HCT116 (cell line): ENCODE measurements at regions not wholly inside any gene's neighbourhood (a gene's known extent, or its start where the extent isn't known, plus 50 kb on each side); places are given as distances from the start of the nearest gene placed in this dataset.

Experiments used
- ATAC-seq: fragments of 200-7000 bp; cut with Tn5 transposase; 2 replicates; pipeline ENCODE4 v1.9.1; 2020; ENCODE audit warnings: mild to moderate bottlenecking, moderate library complexity
- BruUV-seq: library from RNA; stranded (reverse); fragments of 400-500 nt; replicated peaks from 2 replicates; lab custom pipeline; 2021; lab: Mats Ljungman, UMichigan
- CTCF ChIA-PET: fragments of 300-600 bp; sonication (Branson Sonifier 250); formaldehyde crosslinking; loops from one replicate; lab custom pipeline; 2021; ENCODE audit warnings: antibody characterized with exemption; lab: Charles Lee
- POLR2A ChIA-PET: fragments of 300-600, 350-600 bp; sonication (Branson Sonifier 250); formaldehyde crosslinking; loops from one replicate; lab custom pipeline; 2021; ENCODE audit warnings: antibody characterized with exemption; lab: Charles Lee
- RAD21 ChIA-PET, 2 experiments: fragments of 300-600 bp; sonication (Branson Sonifier 250); formaldehyde crosslinking; loops; one replicate each; lab custom pipeline; 2023; ENCODE audit warnings: low total read pairs in 2 of 2; ENCODE audit not compliant: uncharacterized antibody in 2 of 2, unreplicated experiment in 2 of 2, low non-redundant PET in 1 of 2; lab: Charles Lee
- DNase-seq: peaks from one replicate; pipeline ENCODE4 v3.0.0-alpha.2; 2010; ENCODE audit warnings: low read depth, low spot score
- H2AFZ ChIP-seq: fragments of 200-600 bp; shearing (Covaris generic), sonication (generic); 2 replicates; pipeline ENCODE4 v1.6.1; 2017; ENCODE audit warnings: low read depth, mixed run types, mixed read lengths, antibody characterized with exemption, low read length; ENCODE audit not compliant: poor library complexity, severe bottlenecking
- H3K27ac ChIP-seq: 2 replicates; pipeline ENCODE4 v1.5.1; 2012; ENCODE audit warnings: low read depth, low read length
- H3K27me3 ChIP-seq: fragments of 200-600 bp; sonication (generic); 2 replicates; pipeline ENCODE4 v1.6.1; 2016; ENCODE audit warnings: mixed run types, low read length, mixed read lengths; ENCODE audit not compliant: insufficient read depth
- H3K36me3 ChIP-seq, 2 experiments: fragments of 200-500 bp in 1 of 2; fragments of 200-600 bp in 1 of 2; sonication (Bioruptor generic) in 1 of 2; sonication (generic) in 1 of 2; 2 replicates each; pipeline versions ENCODE4 v1.5.1 to v1.6.1; 2014 to 2016; ENCODE audit warnings: low read length in 2 of 2, inconsistent platforms in 1 of 2, mixed read lengths in 1 of 2, mixed run types in 1 of 2; ENCODE audit not compliant: insufficient read depth in 2 of 2, control insufficient read depth in 1 of 2
- H3K4me1 ChIP-seq, 2 experiments: fragments of 200-600 bp in 1 of 2; sonication (generic) in 1 of 2; 2 replicates each; pipeline versions ENCODE4 v1.5.1 to v1.6.1; 2012 to 2017; ENCODE audit warnings: low read length in 2 of 2, inconsistent platforms in 1 of 2, mild to moderate bottlenecking in 1 of 2, mixed read lengths in 1 of 2, mixed run types in 1 of 2, moderate library complexity in 1 of 2; ENCODE audit not compliant: insufficient read depth in 2 of 2, control insufficient read depth in 1 of 2
- H3K4me2 ChIP-seq: fragments of 200-600 bp; sonication (generic); 2 replicates; pipeline ENCODE4 v1.6.1; 2017; ENCODE audit warnings: mixed run types, low read length, mixed read lengths
- H3K4me3 ChIP-seq, 2 experiments: fragments of 200-600 bp in 1 of 2; sonication (generic) in 1 of 2; replicated peaks in 1 of 2; 2 replicates each; pipeline ENCODE4 v1.5.1; 2011 to 2016; ENCODE audit warnings: low read length in 2 of 2, control low read depth in 1 of 2, low read depth in 1 of 2, mild to moderate bottlenecking in 1 of 2, mixed read lengths in 1 of 2, mixed run types in 1 of 2
- H3K79me2 ChIP-seq: fragments of 200-600 bp; sonication (generic); 2 replicates; pipeline ENCODE4 v1.6.1; 2017; ENCODE audit warnings: mild to moderate bottlenecking, mixed run types, low read length, moderate library complexity, mixed read lengths; ENCODE audit not compliant: insufficient read depth
- H3K9ac ChIP-seq: fragments of 200-600 bp; sonication (generic); 2 replicates; pipeline ENCODE4 v1.6.1; 2016; ENCODE audit warnings: low read length, mixed read lengths
- H3K9me2 ChIP-seq: fragments of 200-600 bp; sonication (generic), shearing (Covaris generic); 2 replicates; pipeline ENCODE4 v1.6.1; 2017; ENCODE audit warnings: mixed run types, mild to moderate bottlenecking, moderate library complexity; ENCODE audit not compliant: insufficient read depth
- H3K9me3 ChIP-seq, 2 experiments: fragments of 200-500 bp in 1 of 2; fragments of 200-600 bp in 1 of 2; sonication (Bioruptor generic) in 1 of 2; sonication (generic) in 1 of 2; 2 replicates each; pipeline ENCODE4 v1.6.1; 2014 to 2017; ENCODE audit warnings: low read length in 2 of 2, mixed read lengths in 2 of 2, inconsistent platforms in 1 of 2, low read depth in 1 of 2, mild to moderate bottlenecking in 1 of 2, mixed run types in 1 of 2, moderate library complexity in 1 of 2; ENCODE audit not compliant: control insufficient read depth in 1 of 2, insufficient read depth in 1 of 2
- H4K20me1 ChIP-seq: fragments of 200-600 bp; sonication (generic), shearing (Covaris generic); 2 replicates; pipeline ENCODE4 v1.6.1; 2017; ENCODE audit warnings: mixed run types, mild to moderate bottlenecking, moderate library complexity; ENCODE audit not compliant: insufficient read depth
- JUND ChIP-seq: IDR thresholded peaks from 2 replicates; pipeline ENCODE4 v1.6.1; 2012
- POLR2AphosphoS5 ChIP-seq: IDR thresholded peaks from 2 replicates; pipeline ENCODE4 v1.6.1; 2011; ENCODE audit warnings: mild to moderate bottlenecking, low read depth, low read length, moderate library complexity
- RAD21 ChIP-seq: IDR thresholded peaks from 2 replicates; pipeline ENCODE4 v1.6.1; 2012; ENCODE audit warnings: low read depth, mild to moderate bottlenecking
- SIN3A ChIP-seq: IDR thresholded peaks from 2 replicates; pipeline ENCODE4 v1.6.1; 2012; ENCODE audit warnings: low read depth
- SP1 ChIP-seq: IDR thresholded peaks from 2 replicates; pipeline ENCODE4 v1.6.1; 2012; ENCODE audit warnings: low read depth
- YY1 ChIP-seq: IDR thresholded peaks from 2 replicates; pipeline ENCODE4 v1.6.1; 2011; ENCODE audit warnings: low read length, low read depth, moderate library complexity, mild to moderate bottlenecking; ENCODE audit not compliant: insufficient replicate concordance; ENCODE audit errors: extremely low read depth
- ZFX ChIP-seq: fragments of 450-650 bp; IDR thresholded peaks from 2 replicates; pipeline ENCODE4 v1.6.1; 2017
- ZNF274 ChIP-seq: fragments of 200-500 bp; sonication (Bioruptor generic); IDR thresholded peaks from 2 replicates; pipeline ENCODE4 v1.6.1; 2014; ENCODE audit warnings: mild to moderate bottlenecking, low read depth, low read length, inconsistent platforms
- intact Hi-C: fragments of 100-400 bp; cut with micrococcal nuclease; formaldehyde crosslinking; loops from 2 replicates; pipeline ENCODE4 v1.10.0; 2022
- TF ChIP-seq, protein P1 (sequence below): IDR thresholded peaks from 2 replicates; pipeline ENCODE4 v1.6.1; 2011; ENCODE audit warnings: mild to moderate bottlenecking, low read length, moderate library complexity; ENCODE audit not compliant: insufficient replicate concordance; ENCODE audit errors: extremely low read depth
- TF ChIP-seq, protein P2 (sequence below): IDR thresholded peaks from 2 replicates; pipeline ENCODE4 v1.6.1; 2012
- TF ChIP-seq, protein P3 (sequence below): IDR thresholded peaks from 2 replicates; pipeline ENCODE4 v1.6.1; 2012

GRCh38 chr5:29770936-29771335 is 1422.5 kb upstream of the CDH6 start:
- BruUV-seq, result no TSS peak
- no peak for ATAC-seq
- CTCF ChIA-PET, result no interaction called here

More at GRCh38 chr5:29770936-29771335, 1422.5 kb upstream of the CDH6 start:
- no peak overlapping the region for H3K9ac ChIP-seq
- no peaks in the 10 kb centered on the region for H3K27me3 ChIP-seq
- RAD21 ChIA-PET, result no interaction called here
- no peaks in the 10 kb centered on the region for H3K9me2 ChIP-seq
- H3K4me3 ChIP-seq, result no peak overlapping the region
- H3K36me3 ChIP-seq, result no peaks in the 10 kb centered on the region
- peaks cover 7 to 12% of the 10 kb centered on the region in 2 experiments; a peak in 2 of 4 replicates for H3K9me3 ChIP-seq
- H3K4me2 ChIP-seq, result no peak overlapping the region
- H3K4me1 ChIP-seq, result no peaks in the 10 kb centered on the region
- H2AFZ ChIP-seq, result no peak overlapping the region
- no peaks in the 10 kb centered on the region for H4K20me1 ChIP-seq
- TF ChIP-seq POLR2AphosphoS5 (no peak), SIN3A (no peak), YY1 (no peak), ZNF274 (no peak), SP1 (no peak), RAD21 (no peak), ZFX (no peak), JUND (no peak)
- TF ChIP-seq, protein P1, sequence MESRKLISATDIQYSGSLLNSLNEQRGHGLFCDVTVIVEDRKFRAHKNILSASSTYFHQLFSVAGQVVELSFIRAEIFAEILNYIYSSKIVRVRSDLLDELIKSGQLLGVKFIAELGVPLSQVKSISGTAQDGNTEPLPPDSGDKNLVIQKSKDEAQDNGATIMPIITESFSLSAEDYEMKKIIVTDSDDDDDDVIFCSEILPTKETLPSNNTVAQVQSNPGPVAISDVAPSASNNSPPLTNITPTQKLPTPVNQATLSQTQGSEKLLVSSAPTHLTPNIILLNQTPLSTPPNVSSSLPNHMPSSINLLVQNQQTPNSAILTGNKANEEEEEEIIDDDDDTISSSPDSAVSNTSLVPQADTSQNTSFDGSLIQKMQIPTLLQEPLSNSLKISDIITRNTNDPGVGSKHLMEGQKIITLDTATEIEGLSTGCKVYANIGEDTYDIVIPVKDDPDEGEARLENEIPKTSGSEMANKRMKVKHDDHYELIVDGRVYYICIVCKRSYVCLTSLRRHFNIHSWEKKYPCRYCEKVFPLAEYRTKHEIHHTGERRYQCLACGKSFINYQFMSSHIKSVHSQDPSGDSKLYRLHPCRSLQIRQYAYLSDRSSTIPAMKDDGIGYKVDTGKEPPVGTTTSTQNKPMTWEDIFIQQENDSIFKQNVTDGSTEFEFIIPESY, result no peak
- TF ChIP-seq, protein P2, sequence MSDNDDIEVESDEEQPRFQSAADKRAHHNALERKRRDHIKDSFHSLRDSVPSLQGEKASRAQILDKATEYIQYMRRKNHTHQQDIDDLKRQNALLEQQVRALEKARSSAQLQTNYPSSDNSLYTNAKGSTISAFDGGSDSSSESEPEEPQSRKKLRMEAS, result no peak
- TF ChIP-seq, protein P3, sequence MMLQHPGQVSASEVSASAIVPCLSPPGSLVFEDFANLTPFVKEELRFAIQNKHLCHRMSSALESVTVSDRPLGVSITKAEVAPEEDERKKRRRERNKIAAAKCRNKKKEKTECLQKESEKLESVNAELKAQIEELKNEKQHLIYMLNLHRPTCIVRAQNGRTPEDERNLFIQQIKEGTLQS, result no peak
- H3K27ac ChIP-seq, result no peak overlapping the region
- DNase-seq, result no peak
- intact Hi-C loops, result no loop called here
- H3K79me2 ChIP-seq, result no peaks in the 10 kb centered on the region
- POLR2A ChIA-PET, result no interaction called here
